OCI-LY7 (cell line): ENCODE measurements at regions not wholly inside any gene's neighbourhood (a gene's known extent, or its start where the extent isn't known, plus 50 kb on each side); places are given as distances from the start of the nearest gene placed in this dataset.

Source experiments
- BruUV-seq: library from RNA; stranded (reverse); fragments of 400-500 nt; replicated peaks from 2 replicates; lab custom pipeline; 2021; lab: Mats Ljungman, UMichigan
- CTCF ChIA-PET: fragments of 300-600 bp; sonication (Branson Sonifier 250); formaldehyde crosslinking; loops from one replicate; lab custom pipeline; 2022; ENCODE audit warnings: antibody characterized with exemption; ENCODE audit not compliant: unreplicated experiment; lab: Charles Lee
- POLR2A ChIA-PET: fragments of 300-600 bp; sonication (Branson Sonifier 250); formaldehyde crosslinking; loops from one replicate; lab custom pipeline; 2022; ENCODE audit warnings: antibody characterized with exemption; lab: Charles Lee
- DNase-seq: peaks from one replicate; pipeline ENCODE4 v3.0.0-alpha.2; 2015; ENCODE audit warnings: low spot score
- H2AFZ ChIP-seq: fragments of 200-600 bp; sonication (generic), shearing (Covaris generic); 2 replicates; pipeline ENCODE4 v1.6.1; 2014; ENCODE audit warnings: mild to moderate bottlenecking, antibody characterized with exemption, low read length, moderate library complexity
- H3K27ac ChIP-seq: fragments of 200-600 bp; sonication (generic); 2 replicates; pipeline ENCODE4 v1.5.1; 2014; ENCODE audit warnings: mixed run types, low read depth, mild to moderate bottlenecking, moderate library complexity, low read length, inconsistent platforms; ENCODE audit not compliant: poor library complexity, severe bottlenecking
- H3K36me3 ChIP-seq: fragments of 200-600 bp; sonication (generic); 2 replicates; pipeline ENCODE4 v1.6.1; 2014; ENCODE audit warnings: mild to moderate bottlenecking, antibody characterized with exemption, low read length, moderate library complexity, mixed read lengths; ENCODE audit not compliant: insufficient read depth
- H3K4me1 ChIP-seq: fragments of 200-600 bp; sonication (generic); 2 replicates; pipeline ENCODE4 v1.5.1; 2014; ENCODE audit warnings: mild to moderate bottlenecking, low read length; ENCODE audit not compliant: insufficient read depth, poor library complexity, severe bottlenecking
- H3K4me2 ChIP-seq: fragments of 200-600 bp; sonication (generic); 2 replicates; pipeline ENCODE4 v1.6.1; 2014; ENCODE audit warnings: mild to moderate bottlenecking, low read length
- H3K4me3 ChIP-seq: fragments of 200-600 bp; sonication (generic); 2 replicates; pipeline ENCODE4 v1.5.1; 2014; ENCODE audit warnings: mild to moderate bottlenecking, low read depth, low read length; ENCODE audit not compliant: poor library complexity, severe bottlenecking
- H3K79me2 ChIP-seq: fragments of 200-600 bp; sonication (generic); 2 replicates; pipeline ENCODE4 v1.6.1; 2016; ENCODE audit warnings: low read depth, mild to moderate bottlenecking, low read length, moderate library complexity, mixed read lengths; ENCODE audit not compliant: insufficient read depth
- H3K9me2 ChIP-seq: fragments of 200-600 bp; sonication (generic); 2 replicates; pipeline ENCODE4 v1.6.1; 2016; ENCODE audit warnings: mild to moderate bottlenecking, low read length, mixed read lengths; ENCODE audit not compliant: insufficient read depth
- H3K9me3 ChIP-seq: fragments of 200-600 bp; sonication (generic); 2 replicates; pipeline ENCODE4 v1.6.1; 2014; ENCODE audit warnings: mild to moderate bottlenecking, mixed run types, low read length, mixed read lengths
- H4K20me1 ChIP-seq: fragments of 200-600 bp; sonication (generic); 2 replicates; pipeline ENCODE4 v1.6.1; 2014; ENCODE audit warnings: mild to moderate bottlenecking, antibody characterized with exemption, low read length, moderate library complexity, mixed read lengths; ENCODE audit not compliant: insufficient read depth
- CTCF ChIP-seq: fragments of 200-600 bp; sonication (generic); conservative IDR thresholded peaks from 2 replicates; pipeline ENCODE4 v1.5.1; 2014; ENCODE audit warnings: mild to moderate bottlenecking, antibody characterized with exemption, low read length, moderate library complexity, mixed read lengths
- EZH2phosphoT487 ChIP-seq: fragments of 200-600 bp; sonication (generic); IDR thresholded peaks from 2 replicates; pipeline ENCODE4 v1.6.1; 2018; ENCODE audit warnings: low read depth, borderline replicate concordance, mild to moderate bottlenecking, mixed run types, antibody characterized with exemption, low read length, moderate library complexity, mixed read lengths
- intact Hi-C: fragments of 100-400 bp; cut with micrococcal nuclease; formaldehyde crosslinking; loops from one replicate; pipeline ENCODE4 v1.10.0; 2022; ENCODE audit not compliant: unreplicated experiment

- ChIA-PET POLR2A (no interaction called here), CTCF (no interaction called here)
- Histone ChIP-seq H3K27ac (no peak overlapping the region), H2AFZ (no peak overlapping the region), H3K4me3 (no peak overlapping the region), H3K4me1 (no peaks in the 10 kb centered on the region), H3K9me3 (no peaks in the 10 kb centered on the region), H4K20me1 (no peaks in the 10 kb centered on the region), H3K9me2 (no peaks in the 10 kb centered on the region), H3K4me2 (no peak overlapping the region), H3K36me3 (no peaks in the 10 kb centered on the region), H3K79me2 (no peaks in the 10 kb centered on the region)
- intact Hi-C loops = no loop called here
- no TSS peak for BruUV-seq
- no peak for TF ChIP-seq EZH2phosphoT487
- TF ChIP-seq CTCF = no peak
- no peak for DNase-seq
These were observed 123.4 kb upstream of the PRR20G start for GRCh38 chr3:127411083-127411727.

GRCh38 chr3:127410678-127411077 is 122.8 kb upstream of the PRR20G start:
- no peak overlapping the region for H3K27ac ChIP-seq
- H3K4me1 ChIP-seq = no peaks in the 10 kb centered on the region
- no peaks in the 10 kb centered on the region for H3K79me2 ChIP-seq
- no peak overlapping the region for H2AFZ ChIP-seq
- no peaks in the 10 kb centered on the region for H3K36me3 ChIP-seq
- H3K9me3 ChIP-seq = no peaks in the 10 kb centered on the region
- H3K9me2 ChIP-seq = no peaks in the 10 kb centered on the region
- H3K4me2 ChIP-seq = no peak overlapping the region
- H4K20me1 ChIP-seq = no peaks in the 10 kb centered on the region
- BruUV-seq = no TSS peak
- no peak for DNase-seq
- H3K4me3 ChIP-seq = no peak overlapping the region
- TF ChIP-seq EZH2phosphoT487 (no peak), CTCF (no peak)
- CTCF ChIA-PET = no interaction called here
- POLR2A ChIA-PET = no interaction called here
- intact Hi-C loops = no loop called here

- POLR2A ChIA-PET = no interaction called here
- BruUV-seq = no TSS peak
- Histone ChIP-seq H3K36me3 (no peaks in the 10 kb centered on the region), H3K79me2 (no peaks in the 10 kb centered on the region), H3K4me3 (no peak overlapping the region), H2AFZ (no peak overlapping the region), H3K9me3 (no peaks in the 10 kb centered on the region), H3K27ac (no peak overlapping the region), H3K9me2 (no peaks in the 10 kb centered on the region), H4K20me1 (no peaks in the 10 kb centered on the region), H3K4me1 (no peaks in the 10 kb centered on the region), H3K4me2 (no peak overlapping the region)
- CTCF ChIA-PET = no interaction called here
- TF ChIP-seq EZH2phosphoT487 (no peak), CTCF (no peak)
- DNase-seq = no peak
- intact Hi-C loops = no loop called here
These were observed 122.3 kb upstream of the PRR20G start for GRCh38 chr3:127410137-127410488.
